Chondrocyte (in vitro differentiated cells): ENCODE measurements at regions not wholly inside any gene's neighbourhood (a gene's known extent, or its start where the extent isn't known, plus 50 kb on each side); places are given as distances from the start of the nearest gene placed in this dataset.

Source experiments
- DNase-seq: peaks from one replicate; pipeline ENCODE4 v3.0.0; 2021; ENCODE audit warnings: mixed read lengths, low spot score
- H3K27ac Mint-ChIP-seq: one replicate; pipeline ENCODE4 v1.8.0; 2021; ENCODE audit warnings: mild to moderate bottlenecking, moderate library complexity, mixed read lengths; ENCODE audit not compliant: unreplicated experiment
- H3K27me3 Mint-ChIP-seq: 2 replicates; pipeline ENCODE4 v1.8.0; 2021; ENCODE audit warnings: low read depth, mixed read lengths
- H3K36me3 Mint-ChIP-seq: 2 replicates; pipeline ENCODE4 v1.8.0; 2021; ENCODE audit warnings: low read depth, mixed read lengths
- H3K4me1 Mint-ChIP-seq: 2 replicates; pipeline ENCODE4 v1.8.0; 2021; ENCODE audit warnings: low read depth, mild to moderate bottlenecking, mixed read lengths
- H3K4me3 Mint-ChIP-seq: one replicate; pipeline ENCODE4 v1.8.0; 2021; ENCODE audit warnings: mild to moderate bottlenecking, moderate library complexity, mixed read lengths; ENCODE audit not compliant: unreplicated experiment
- H3K9me3 Mint-ChIP-seq: 2 replicates; pipeline ENCODE4 v1.8.0; 2021; ENCODE audit warnings: low read depth, mixed read lengths
- TF ChIP-seq, protein P1 (sequence below): fragments of 200-600 bp; sonication (generic); IDR thresholded peaks from 2 replicates; pipeline ENCODE4 v1.5.0; 2021; ENCODE audit warnings: antibody characterized with exemption, mild to moderate bottlenecking, moderate library complexity

GRCh38 chr4:125459531-125459930, 144.8 kb downstream of the FAT4 start:
- no peak for DNase-seq
- H3K27me3 Mint-ChIP-seq, result no peaks in the 10 kb centered on the region
- TF ChIP-seq, protein P1, sequence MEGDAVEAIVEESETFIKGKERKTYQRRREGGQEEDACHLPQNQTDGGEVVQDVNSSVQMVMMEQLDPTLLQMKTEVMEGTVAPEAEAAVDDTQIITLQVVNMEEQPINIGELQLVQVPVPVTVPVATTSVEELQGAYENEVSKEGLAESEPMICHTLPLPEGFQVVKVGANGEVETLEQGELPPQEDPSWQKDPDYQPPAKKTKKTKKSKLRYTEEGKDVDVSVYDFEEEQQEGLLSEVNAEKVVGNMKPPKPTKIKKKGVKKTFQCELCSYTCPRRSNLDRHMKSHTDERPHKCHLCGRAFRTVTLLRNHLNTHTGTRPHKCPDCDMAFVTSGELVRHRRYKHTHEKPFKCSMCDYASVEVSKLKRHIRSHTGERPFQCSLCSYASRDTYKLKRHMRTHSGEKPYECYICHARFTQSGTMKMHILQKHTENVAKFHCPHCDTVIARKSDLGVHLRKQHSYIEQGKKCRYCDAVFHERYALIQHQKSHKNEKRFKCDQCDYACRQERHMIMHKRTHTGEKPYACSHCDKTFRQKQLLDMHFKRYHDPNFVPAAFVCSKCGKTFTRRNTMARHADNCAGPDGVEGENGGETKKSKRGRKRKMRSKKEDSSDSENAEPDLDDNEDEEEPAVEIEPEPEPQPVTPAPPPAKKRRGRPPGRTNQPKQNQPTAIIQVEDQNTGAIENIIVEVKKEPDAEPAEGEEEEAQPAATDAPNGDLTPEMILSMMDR, result no peak

DNA sequence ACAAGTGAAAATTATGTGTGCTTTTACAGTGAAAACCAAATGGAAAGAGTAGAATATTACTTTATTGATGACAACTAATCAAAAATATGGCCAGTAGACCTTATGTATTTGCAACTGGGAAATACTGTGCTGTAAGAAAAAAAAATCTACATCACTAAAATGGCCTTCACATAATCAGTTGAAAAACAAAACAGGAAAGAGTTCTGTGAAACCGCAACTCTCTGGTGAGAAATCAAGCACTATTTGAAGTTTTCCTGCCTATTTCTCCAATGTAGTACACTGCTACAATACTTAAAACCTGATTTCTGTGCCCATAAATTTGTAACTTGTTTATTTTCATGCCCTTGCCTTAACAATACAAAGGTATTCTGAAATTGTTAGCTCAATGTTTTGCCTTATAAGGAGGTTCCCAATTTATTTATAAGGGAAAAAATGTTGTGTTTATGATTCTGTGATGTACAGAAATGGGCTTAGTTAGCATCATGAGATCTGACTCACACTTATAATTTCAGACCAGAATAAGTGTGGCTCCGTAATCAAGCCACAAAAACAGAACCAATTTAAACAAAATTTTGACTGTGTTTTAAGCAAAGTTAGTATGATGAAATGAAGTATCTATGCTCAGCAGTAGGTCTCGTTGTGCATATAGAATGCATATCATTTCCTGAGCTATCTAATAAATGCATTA, 147.1 kb downstream of the FAT4 start:
- Mint-ChIP-seq H3K4me1 (peaks cover 6% of the 10 kb centered on the region), H3K36me3 (peaks cover 5% of the 10 kb centered on the region), H3K9me3 (peaks cover 4% of the 10 kb centered on the region), H3K4me3 (no peak overlapping the region), H3K27me3 (no peaks in the 10 kb centered on the region), H3K27ac (no peak overlapping the region)
- TF ChIP-seq, protein P1, result no peak
- no peak for DNase-seq

More at GRCh38 chr4:125459531-125459930, 144.8 kb downstream of the FAT4 start:
- Mint-ChIP-seq H3K36me3 (peaks cover 2% of the 10 kb centered on the region), H3K4me3 (no peak overlapping the region), H3K27ac (no peak overlapping the region), H3K9me3 (peaks cover 4% of the 10 kb centered on the region), H3K4me1 (peaks cover 3% of the 10 kb centered on the region)

DNA sequence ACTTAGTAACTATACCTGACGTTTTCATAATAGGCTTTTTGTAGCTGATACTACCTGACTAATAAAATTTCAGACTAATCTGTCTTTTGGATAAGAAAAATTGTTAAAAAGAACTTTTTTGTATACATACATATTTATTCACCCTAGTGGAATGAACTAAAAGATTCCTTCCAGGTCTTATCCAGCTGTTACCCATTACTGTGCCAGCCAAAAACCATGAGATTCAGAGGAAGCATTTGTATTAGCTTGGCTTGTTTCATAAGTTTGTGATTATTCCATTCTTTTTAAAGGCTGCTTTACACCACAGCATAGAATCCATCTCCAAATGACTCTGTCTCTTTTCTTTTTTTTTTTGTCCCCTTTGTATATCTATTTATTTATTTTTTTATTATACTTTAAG, 149.4 kb downstream of the FAT4 start:
- no peak for DNase-seq
- no peak overlapping the region for H3K27ac Mint-ChIP-seq
- peaks cover 4% of the 10 kb centered on the region for H3K9me3 Mint-ChIP-seq
- no peak overlapping the region for H3K4me3 Mint-ChIP-seq
- no peaks in the 10 kb centered on the region for H3K27me3 Mint-ChIP-seq
- H3K4me1 Mint-ChIP-seq, result peaks cover 6% of the 10 kb centered on the region
- peaks cover 10% of the 10 kb centered on the region for H3K36me3 Mint-ChIP-seq
- TF ChIP-seq, protein P1, result no peak

DNA sequence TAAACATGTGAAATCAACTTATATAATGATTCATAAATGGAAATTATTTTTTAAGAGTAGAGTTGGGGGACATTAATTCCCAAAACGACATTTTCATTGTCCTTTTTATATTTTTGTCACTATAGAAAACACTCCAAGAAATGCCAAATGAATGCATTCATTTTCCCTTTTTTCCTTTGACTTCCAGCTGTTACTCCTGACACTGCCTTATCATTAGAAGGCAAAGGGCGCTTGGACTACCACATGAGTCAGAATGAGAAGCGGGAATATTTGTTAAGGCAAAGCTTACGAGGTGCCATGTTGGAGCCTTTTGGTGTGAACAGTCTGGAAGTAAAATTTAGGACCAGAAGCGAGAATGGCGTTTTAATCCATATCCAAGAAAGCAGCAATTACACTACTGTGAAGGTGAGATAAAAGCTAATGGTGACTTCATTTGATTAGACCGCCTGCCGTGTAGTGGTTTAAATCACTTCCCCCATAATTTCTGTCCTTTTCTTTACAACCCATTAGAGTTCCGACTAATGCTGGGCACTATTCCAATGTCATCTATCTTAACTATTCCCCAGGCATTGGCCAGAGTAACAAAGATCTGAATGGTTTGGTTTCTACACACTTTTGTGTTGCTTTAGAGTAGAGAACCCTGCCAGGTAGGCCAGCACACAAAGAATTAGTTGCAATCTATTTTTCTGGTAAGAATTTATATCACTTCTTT, 166.7 kb downstream of the FAT4 start:
- no peak overlapping the region for H3K27ac Mint-ChIP-seq
- peaks cover 5% of the 10 kb centered on the region for H3K4me1 Mint-ChIP-seq
- no peak overlapping the region for H3K4me3 Mint-ChIP-seq
- no peaks in the 10 kb centered on the region for H3K9me3 Mint-ChIP-seq
- DNase-seq, result no peak
- TF ChIP-seq, protein P1, result no peak
- H3K27me3 Mint-ChIP-seq, result no peaks in the 10 kb centered on the region
- H3K36me3 Mint-ChIP-seq, result peaks cover 21% of the 10 kb centered on the region

GRCh38 chr4:125482822-125483221, 168.1 kb downstream of the FAT4 start:
- H3K36me3 Mint-ChIP-seq, result peaks cover 23% of the 10 kb centered on the region
- no peak overlapping the region for H3K4me3 Mint-ChIP-seq
- DNase-seq, result no peak
- TF ChIP-seq, protein P1, result no peak
- H3K27me3 Mint-ChIP-seq, result no peaks in the 10 kb centered on the region
- H3K27ac Mint-ChIP-seq, result no peak overlapping the region
- H3K4me1 Mint-ChIP-seq, result peaks cover 5% of the 10 kb centered on the region
- H3K9me3 Mint-ChIP-seq, result no peaks in the 10 kb centered on the region
